ENCODE measurements at regions not wholly inside any gene's neighbourhood (a gene's known extent, or its start where the extent isn't known, plus 50 kb on each side); places are given as distances from the start of the nearest gene placed in this dataset.

DNA sequence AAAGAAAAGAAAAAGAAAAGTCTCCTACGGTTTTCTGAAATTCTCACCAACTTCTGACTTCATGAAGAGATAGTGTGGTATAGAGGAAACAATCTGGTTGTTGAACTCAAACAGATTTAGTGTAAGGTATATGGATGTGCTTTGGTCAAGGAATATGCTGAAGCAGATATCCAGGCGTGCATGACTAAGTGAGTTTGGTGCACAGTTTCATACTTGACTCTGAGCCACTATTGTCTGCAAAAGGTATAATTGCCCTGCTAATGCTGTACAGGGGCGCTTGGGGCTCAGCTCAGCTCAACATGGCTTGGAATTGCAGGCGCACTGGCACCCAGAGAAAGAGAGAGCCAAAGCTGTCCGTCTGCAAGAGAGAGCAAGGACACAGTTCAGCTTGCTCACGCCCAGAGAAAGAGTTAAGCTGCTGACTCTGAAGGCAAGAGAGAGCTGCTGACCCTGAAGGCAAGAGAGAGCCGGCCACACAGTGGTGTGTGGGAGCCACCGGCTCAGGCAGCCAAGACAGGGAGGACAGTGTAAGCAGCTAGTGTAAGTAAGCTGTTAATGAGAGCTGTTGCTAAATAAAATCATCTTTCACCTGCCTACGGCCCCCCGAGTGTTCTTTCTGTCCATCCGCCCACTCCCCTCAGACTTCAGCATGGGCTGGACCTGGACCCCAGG is 66.4 kb upstream of the SLC38A4 start:
- TF ChIP-seq, protein P1, sequence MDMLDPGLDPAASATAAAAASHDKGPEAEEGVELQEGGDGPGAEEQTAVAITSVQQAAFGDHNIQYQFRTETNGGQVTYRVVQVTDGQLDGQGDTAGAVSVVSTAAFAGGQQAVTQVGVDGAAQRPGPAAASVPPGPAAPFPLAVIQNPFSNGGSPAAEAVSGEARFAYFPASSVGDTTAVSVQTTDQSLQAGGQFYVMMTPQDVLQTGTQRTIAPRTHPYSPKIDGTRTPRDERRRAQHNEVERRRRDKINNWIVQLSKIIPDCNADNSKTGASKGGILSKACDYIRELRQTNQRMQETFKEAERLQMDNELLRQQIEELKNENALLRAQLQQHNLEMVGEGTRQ (CRISPR knock-in tag; IDR thresholded peaks at IDR 0.05), result no peak
- TF ChIP-seq, protein P2, sequence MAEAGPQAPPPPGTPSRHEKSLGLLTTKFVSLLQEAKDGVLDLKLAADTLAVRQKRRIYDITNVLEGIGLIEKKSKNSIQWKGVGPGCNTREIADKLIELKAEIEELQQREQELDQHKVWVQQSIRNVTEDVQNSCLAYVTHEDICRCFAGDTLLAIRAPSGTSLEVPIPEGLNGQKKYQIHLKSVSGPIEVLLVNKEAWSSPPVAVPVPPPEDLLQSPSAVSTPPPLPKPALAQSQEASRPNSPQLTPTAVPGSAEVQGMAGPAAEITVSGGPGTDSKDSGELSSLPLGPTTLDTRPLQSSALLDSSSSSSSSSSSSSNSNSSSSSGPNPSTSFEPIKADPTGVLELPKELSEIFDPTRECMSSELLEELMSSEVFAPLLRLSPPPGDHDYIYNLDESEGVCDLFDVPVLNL (CRISPR knock-in tag; IDR thresholded peaks at IDR 0.05; ENCODE audit: borderline replicate concordance, low read depth), result no peak
- TF ChIP-seq, protein P3, sequence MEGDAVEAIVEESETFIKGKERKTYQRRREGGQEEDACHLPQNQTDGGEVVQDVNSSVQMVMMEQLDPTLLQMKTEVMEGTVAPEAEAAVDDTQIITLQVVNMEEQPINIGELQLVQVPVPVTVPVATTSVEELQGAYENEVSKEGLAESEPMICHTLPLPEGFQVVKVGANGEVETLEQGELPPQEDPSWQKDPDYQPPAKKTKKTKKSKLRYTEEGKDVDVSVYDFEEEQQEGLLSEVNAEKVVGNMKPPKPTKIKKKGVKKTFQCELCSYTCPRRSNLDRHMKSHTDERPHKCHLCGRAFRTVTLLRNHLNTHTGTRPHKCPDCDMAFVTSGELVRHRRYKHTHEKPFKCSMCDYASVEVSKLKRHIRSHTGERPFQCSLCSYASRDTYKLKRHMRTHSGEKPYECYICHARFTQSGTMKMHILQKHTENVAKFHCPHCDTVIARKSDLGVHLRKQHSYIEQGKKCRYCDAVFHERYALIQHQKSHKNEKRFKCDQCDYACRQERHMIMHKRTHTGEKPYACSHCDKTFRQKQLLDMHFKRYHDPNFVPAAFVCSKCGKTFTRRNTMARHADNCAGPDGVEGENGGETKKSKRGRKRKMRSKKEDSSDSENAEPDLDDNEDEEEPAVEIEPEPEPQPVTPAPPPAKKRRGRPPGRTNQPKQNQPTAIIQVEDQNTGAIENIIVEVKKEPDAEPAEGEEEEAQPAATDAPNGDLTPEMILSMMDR (IDR thresholded peaks at IDR 0.05), result no peak
- TF ChIP-seq OVOL2 (CRISPR knock-in tag; IDR thresholded peaks at IDR 0.05; ENCODE audit: borderline replicate concordance) (no peak), SP1 (CRISPR knock-in tag; conservative IDR thresholded peaks at IDR 0.05) (no peak), CREM (CRISPR knock-in tag; IDR thresholded peaks at IDR 0.05) (no peak), TEAD4 (CRISPR knock-in tag; IDR thresholded peaks at IDR 0.05) (no peak), ETV6 (CRISPR knock-in tag; IDR thresholded peaks at IDR 0.05) (no peak), ZNF263 (CRISPR knock-in tag; IDR thresholded peaks at IDR 0.05; ENCODE audit: low read depth) (no peak)
- TF ChIP-seq, protein P4, sequence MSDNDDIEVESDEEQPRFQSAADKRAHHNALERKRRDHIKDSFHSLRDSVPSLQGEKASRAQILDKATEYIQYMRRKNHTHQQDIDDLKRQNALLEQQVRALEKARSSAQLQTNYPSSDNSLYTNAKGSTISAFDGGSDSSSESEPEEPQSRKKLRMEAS (CRISPR knock-in tag; IDR thresholded peaks at IDR 0.05), result no peak
- TF ChIP-seq, protein P5, sequence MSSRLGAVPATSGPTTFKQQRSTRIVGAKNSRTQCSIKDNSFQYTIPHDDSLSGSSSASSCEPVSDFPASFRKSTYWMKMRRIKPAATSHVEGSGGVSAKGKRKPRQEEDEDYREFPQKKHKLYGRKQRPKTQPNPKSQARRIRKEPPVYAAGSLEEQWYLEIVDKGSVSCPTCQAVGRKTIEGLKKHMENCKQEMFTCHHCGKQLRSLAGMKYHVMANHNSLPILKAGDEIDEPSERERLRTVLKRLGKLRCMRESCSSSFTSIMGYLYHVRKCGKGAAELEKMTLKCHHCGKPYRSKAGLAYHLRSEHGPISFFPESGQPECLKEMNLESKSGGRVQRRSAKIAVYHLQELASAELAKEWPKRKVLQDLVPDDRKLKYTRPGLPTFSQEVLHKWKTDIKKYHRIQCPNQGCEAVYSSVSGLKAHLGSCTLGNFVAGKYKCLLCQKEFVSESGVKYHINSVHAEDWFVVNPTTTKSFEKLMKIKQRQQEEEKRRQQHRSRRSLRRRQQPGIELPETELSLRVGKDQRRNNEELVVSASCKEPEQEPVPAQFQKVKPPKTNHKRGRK (CRISPR knock-in tag; IDR thresholded peaks at IDR 0.05; ENCODE audit: borderline replicate concordance), result no peak
- TF ChIP-seq, protein P6, sequence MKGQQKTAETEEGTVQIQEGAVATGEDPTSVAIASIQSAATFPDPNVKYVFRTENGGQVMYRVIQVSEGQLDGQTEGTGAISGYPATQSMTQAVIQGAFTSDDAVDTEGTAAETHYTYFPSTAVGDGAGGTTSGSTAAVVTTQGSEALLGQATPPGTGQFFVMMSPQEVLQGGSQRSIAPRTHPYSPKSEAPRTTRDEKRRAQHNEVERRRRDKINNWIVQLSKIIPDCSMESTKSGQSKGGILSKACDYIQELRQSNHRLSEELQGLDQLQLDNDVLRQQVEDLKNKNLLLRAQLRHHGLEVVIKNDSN (CRISPR knock-in tag; IDR thresholded peaks at IDR 0.05), result no peak
- TF ChIP-seq, protein P7, sequence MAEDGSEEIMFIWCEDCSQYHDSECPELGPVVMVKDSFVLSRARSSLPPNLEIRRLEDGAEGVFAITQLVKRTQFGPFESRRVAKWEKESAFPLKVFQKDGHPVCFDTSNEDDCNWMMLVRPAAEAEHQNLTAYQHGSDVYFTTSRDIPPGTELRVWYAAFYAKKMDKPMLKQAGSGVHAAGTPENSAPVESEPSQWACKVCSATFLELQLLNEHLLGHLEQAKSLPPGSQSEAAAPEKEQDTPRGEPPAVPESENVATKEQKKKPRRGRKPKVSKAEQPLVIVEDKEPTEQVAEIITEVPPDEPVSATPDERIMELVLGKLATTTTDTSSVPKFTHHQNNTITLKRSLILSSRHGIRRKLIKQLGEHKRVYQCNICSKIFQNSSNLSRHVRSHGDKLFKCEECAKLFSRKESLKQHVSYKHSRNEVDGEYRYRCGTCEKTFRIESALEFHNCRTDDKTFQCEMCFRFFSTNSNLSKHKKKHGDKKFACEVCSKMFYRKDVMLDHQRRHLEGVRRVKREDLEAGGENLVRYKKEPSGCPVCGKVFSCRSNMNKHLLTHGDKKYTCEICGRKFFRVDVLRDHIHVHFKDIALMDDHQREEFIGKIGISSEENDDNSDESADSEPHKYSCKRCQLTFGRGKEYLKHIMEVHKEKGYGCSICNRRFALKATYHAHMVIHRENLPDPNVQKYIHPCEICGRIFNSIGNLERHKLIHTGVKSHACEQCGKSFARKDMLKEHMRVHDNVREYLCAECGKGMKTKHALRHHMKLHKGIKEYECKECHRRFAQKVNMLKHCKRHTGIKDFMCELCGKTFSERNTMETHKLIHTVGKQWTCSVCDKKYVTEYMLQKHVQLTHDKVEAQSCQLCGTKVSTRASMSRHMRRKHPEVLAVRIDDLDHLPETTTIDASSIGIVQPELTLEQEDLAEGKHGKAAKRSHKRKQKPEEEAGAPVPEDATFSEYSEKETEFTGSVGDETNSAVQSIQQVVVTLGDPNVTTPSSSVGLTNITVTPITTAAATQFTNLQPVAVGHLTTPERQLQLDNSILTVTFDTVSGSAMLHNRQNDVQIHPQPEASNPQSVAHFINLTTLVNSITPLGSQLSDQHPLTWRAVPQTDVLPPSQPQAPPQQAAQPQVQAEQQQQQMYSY (CRISPR knock-in tag; IDR thresholded peaks at IDR 0.05), result no peak
- TF ChIP-seq, protein P8, sequence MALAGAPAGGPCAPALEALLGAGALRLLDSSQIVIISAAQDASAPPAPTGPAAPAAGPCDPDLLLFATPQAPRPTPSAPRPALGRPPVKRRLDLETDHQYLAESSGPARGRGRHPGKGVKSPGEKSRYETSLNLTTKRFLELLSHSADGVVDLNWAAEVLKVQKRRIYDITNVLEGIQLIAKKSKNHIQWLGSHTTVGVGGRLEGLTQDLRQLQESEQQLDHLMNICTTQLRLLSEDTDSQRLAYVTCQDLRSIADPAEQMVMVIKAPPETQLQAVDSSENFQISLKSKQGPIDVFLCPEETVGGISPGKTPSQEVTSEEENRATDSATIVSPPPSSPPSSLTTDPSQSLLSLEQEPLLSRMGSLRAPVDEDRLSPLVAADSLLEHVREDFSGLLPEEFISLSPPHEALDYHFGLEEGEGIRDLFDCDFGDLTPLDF (CRISPR knock-in tag; IDR thresholded peaks at IDR 0.05), result no peak

Data from WTC11 (cell line).